WTC11 (cell line): ENCODE measurements at regions not wholly inside any gene's neighbourhood (a gene's known extent, or its start where the extent isn't known, plus 50 kb on each side); places are given as distances from the start of the nearest gene placed in this dataset.

Source experiments
- ATAC-seq: fragments of 200-7000 bp; cut with Tn5 transposase; 2 replicates; pipeline ENCODE4 v1.10.0; 2021; ENCODE audit warnings: mild to moderate bottlenecking, moderate library complexity
- CTCF ChIA-PET: fragments of 300-600 bp; sonication (Branson Sonifier 250); formaldehyde crosslinking; loops from one replicate; lab custom pipeline; 2021; ENCODE audit warnings: antibody characterized with exemption; lab: Charles Lee
- POLR2A ChIA-PET: fragments of 350-600 bp; sonication (Branson Sonifier 250); formaldehyde crosslinking; loops from one replicate; lab custom pipeline; 2021; ENCODE audit warnings: antibody characterized with exemption; lab: Charles Lee
- DNase-seq: peaks from one replicate; pipeline ENCODE4 v3.0.0; 2021; ENCODE audit warnings: low spot score
- H3K27ac Mint-ChIP-seq: 2 replicates; pipeline ENCODE4 v1.8.0; 2021; ENCODE audit warnings: mixed read lengths
- H3K27me3 Mint-ChIP-seq: 2 replicates; pipeline ENCODE4 v1.8.0; 2021; ENCODE audit warnings: low read depth, mild to moderate bottlenecking, moderate library complexity, mixed read lengths
- H3K36me3 Mint-ChIP-seq: 2 replicates; pipeline ENCODE4 v1.8.0; 2021; ENCODE audit warnings: mixed read lengths
- H3K4me1 Mint-ChIP-seq: 2 replicates; pipeline ENCODE4 v1.8.0; 2022; ENCODE audit warnings: mixed read lengths
- H3K4me3 Mint-ChIP-seq: 2 replicates; pipeline ENCODE4 v1.8.0; 2021; ENCODE audit warnings: mild to moderate bottlenecking, moderate library complexity, mixed read lengths
- H3K9me3 Mint-ChIP-seq: 2 replicates; pipeline ENCODE4 v1.8.0; 2021; ENCODE audit warnings: mixed read lengths
- AFF4 ChIP-seq: sonication (generic); formaldehyde crosslinking; IDR thresholded peaks from 2 replicates; pipeline ENCODE4 v1.8.1; 2023; ENCODE audit warnings: mild to moderate bottlenecking, missing genetic modification reagents, borderline replicate concordance
- FOXP1 ChIP-seq: sonication (generic); formaldehyde crosslinking; IDR thresholded peaks from 2 replicates; pipeline ENCODE4 v1.8.0; 2022; ENCODE audit warnings: missing genetic modification reagents, mild to moderate bottlenecking, moderate library complexity, borderline replicate concordance
- IRF1 ChIP-seq: sonication (generic); formaldehyde crosslinking; IDR thresholded peaks from 2 replicates; pipeline ENCODE4 v1.8.0; 2023; ENCODE audit warnings: missing genetic modification reagents
- JAZF1 ChIP-seq: fragments of 250-450 bp; sonication (Bioruptor Pico); IDR thresholded peaks from 2 replicates; pipeline ENCODE4 v1.9.0; 2021; ENCODE audit warnings: moderate library complexity, mild to moderate bottlenecking, inconsistent platforms
- JUN ChIP-seq: sonication (generic); formaldehyde crosslinking; IDR thresholded peaks from 2 replicates; pipeline ENCODE4 v1.8.0; 2023; ENCODE audit warnings: mild to moderate bottlenecking, missing genetic modification reagents
- NFATC4 ChIP-seq: fragments of 250-450 bp; sonication (Bioruptor Pico); IDR thresholded peaks from 2 replicates; pipeline ENCODE4 v1.9.0; 2021; ENCODE audit warnings: mild to moderate bottlenecking
- RELA ChIP-seq: sonication (generic); formaldehyde crosslinking; IDR thresholded peaks from 2 replicates; pipeline ENCODE4 v1.8.1; 2022; ENCODE audit warnings: missing genetic modification reagents, mild to moderate bottlenecking, borderline replicate concordance
- RORB ChIP-seq: fragments of 250-450 bp; sonication (Bioruptor Pico); IDR thresholded peaks from 2 replicates; pipeline ENCODE4 v1.9.0; 2021; ENCODE audit warnings: mild to moderate bottlenecking
- SMAD4 ChIP-seq: sonication (generic); formaldehyde crosslinking; IDR thresholded peaks from 2 replicates; pipeline ENCODE4 v1.8.0; 2022; ENCODE audit warnings: mild to moderate bottlenecking, missing genetic modification reagents
- ZBTB21 ChIP-seq: sonication (generic); formaldehyde crosslinking; IDR thresholded peaks from 2 replicates; pipeline ENCODE4 v1.8.1; 2023; ENCODE audit warnings: mild to moderate bottlenecking, missing genetic modification reagents, borderline replicate concordance
- ZNF138 ChIP-seq: sonication (generic); formaldehyde crosslinking; conservative IDR thresholded peaks from 2 replicates; pipeline ENCODE4 v1.8.1; 2022; ENCODE audit warnings: mild to moderate bottlenecking, moderate library complexity, missing genetic modification reagents
- ZNF281 ChIP-seq: sonication (generic); formaldehyde crosslinking; IDR thresholded peaks from 2 replicates; pipeline ENCODE4 v1.8.0; 2023; ENCODE audit warnings: mild to moderate bottlenecking, missing genetic modification reagents
- ZNF423 ChIP-seq: fragments of 250-450 bp; sonication (Bioruptor Pico); IDR thresholded peaks from 2 replicates; pipeline ENCODE4 v2.1.2; 2022; ENCODE audit warnings: mild to moderate bottlenecking, moderate library complexity
- ZNF532 ChIP-seq: fragments of 250-450 bp; sonication (Bioruptor Pico); IDR thresholded peaks from 2 replicates; pipeline ENCODE4 v1.9.0; 2021; ENCODE audit warnings: mild to moderate bottlenecking, borderline replicate concordance
- TF ChIP-seq, protein P1 (sequence below): fragments of 250-450 bp; sonication (Bioruptor Pico); IDR thresholded peaks from 2 replicates; pipeline ENCODE4 v2.1.2; 2022; ENCODE audit warnings: mild to moderate bottlenecking, moderate library complexity
- TF ChIP-seq, protein P2 (sequence below): sonication (generic); formaldehyde crosslinking; conservative IDR thresholded peaks from 2 replicates; pipeline ENCODE4 v1.8.1; 2022; ENCODE audit warnings: mild to moderate bottlenecking, missing genetic modification reagents
- TF ChIP-seq, protein P3 (sequence below): sonication (generic); formaldehyde crosslinking; IDR thresholded peaks from 2 replicates; pipeline ENCODE4 v1.8.1; 2023; ENCODE audit warnings: mild to moderate bottlenecking, moderate library complexity, missing genetic modification reagents

DNA sequence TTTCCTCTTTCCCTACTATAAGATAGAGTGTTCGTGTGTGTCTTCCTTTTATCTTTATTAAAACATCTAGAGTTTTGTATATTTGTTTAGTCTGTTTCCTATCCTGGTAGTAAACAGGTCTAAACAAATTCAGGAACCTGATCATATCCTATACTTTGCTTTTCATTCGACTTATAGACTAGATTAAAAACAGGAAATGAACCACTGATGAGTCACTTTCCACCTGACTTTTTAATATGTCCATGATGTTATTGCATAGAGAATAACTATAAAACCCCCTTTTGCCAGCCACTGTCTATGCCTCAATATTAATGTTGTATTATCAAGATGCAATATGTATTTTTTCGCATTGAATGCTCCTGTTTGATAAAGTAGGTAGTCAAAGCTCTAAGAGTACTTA is 1794.0 kb downstream of the STIM2 start (continued):
- no peak for TF ChIP-seq AFF4 (CRISPR knock-in tag)
- no peak for TF ChIP-seq JUN (CRISPR knock-in tag)
- TF ChIP-seq ZNF532 (CRISPR knock-in tag): no peak

GRCh38 chr4:28665306-28665705 is 1804.7 kb downstream of the STIM2 start:
- Mint-ChIP-seq H3K27ac (no peak overlapping the region), H3K36me3 (no peaks in the 10 kb centered on the region), H3K27me3 (no peaks in the 10 kb centered on the region), H3K9me3 (peaks cover 3% of the 10 kb centered on the region; the same call in 1 of the 2 replicates), H3K4me3 (no peak overlapping the region), H3K4me1 (no peaks in the 10 kb centered on the region)
- ATAC-seq: no peak
- ChIA-PET CTCF (no interaction called here), POLR2A (no interaction called here)
- TF ChIP-seq FOXP1 (CRISPR knock-in tag): no peak
- no peak for TF ChIP-seq ZNF138 (CRISPR knock-in tag)
- TF ChIP-seq ZNF423 (CRISPR knock-in tag): no peak
- TF ChIP-seq IRF1: no peak
- TF ChIP-seq, protein P1, sequence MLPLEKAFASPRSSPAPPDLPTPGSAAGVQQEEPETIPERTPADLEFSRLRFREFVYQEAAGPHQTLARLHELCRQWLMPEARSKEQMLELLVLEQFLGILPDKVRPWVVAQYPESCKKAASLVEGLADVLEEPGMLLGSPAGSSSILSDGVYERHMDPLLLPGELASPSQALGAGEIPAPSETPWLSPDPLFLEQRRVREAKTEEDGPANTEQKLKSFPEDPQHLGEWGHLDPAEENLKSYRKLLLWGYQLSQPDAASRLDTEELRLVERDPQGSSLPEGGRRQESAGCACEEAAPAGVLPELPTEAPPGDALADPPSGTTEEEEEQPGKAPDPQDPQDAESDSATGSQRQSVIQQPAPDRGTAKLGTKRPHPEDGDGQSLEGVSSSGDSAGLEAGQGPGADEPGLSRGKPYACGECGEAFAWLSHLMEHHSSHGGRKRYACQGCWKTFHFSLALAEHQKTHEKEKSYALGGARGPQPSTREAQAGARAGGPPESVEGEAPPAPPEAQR (CRISPR knock-in tag): no peak
- TF ChIP-seq ZNF281: no peak
- TF ChIP-seq ZBTB21 (CRISPR knock-in tag): no peak
- no peak for TF ChIP-seq JAZF1 (CRISPR knock-in tag)
- TF ChIP-seq, protein P2, sequence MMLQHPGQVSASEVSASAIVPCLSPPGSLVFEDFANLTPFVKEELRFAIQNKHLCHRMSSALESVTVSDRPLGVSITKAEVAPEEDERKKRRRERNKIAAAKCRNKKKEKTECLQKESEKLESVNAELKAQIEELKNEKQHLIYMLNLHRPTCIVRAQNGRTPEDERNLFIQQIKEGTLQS: no peak
- TF ChIP-seq RORB (CRISPR knock-in tag): no peak
- TF ChIP-seq SMAD4 (CRISPR knock-in tag): no peak
- TF ChIP-seq, protein P3, sequence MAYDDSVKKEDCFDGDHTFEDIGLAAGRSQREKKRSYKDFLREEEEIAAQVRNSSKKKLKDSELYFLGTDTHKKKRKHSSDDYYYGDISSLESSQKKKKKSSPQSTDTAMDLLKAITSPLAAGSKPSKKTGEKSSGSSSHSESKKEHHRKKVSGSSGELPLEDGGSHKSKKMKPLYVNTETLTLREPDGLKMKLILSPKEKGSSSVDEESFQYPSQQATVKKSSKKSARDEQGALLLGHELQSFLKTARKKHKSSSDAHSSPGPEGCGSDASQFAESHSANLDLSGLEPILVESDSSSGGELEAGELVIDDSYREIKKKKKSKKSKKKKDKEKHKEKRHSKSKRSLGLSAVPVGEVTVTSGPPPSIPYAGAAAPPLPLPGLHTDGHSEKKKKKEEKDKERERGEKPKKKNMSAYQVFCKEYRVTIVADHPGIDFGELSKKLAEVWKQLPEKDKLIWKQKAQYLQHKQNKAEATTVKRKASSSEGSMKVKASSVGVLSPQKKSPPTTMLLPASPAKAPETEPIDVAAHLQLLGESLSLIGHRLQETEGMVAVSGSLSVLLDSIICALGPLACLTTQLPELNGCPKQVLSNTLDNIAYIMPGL (CRISPR knock-in tag): no peak
- no peak for TF ChIP-seq RELA (CRISPR knock-in tag)
- TF ChIP-seq NFATC4 (CRISPR knock-in tag): no peak
- no peak for DNase-seq
